ENCODE measurements at regions not wholly inside any gene's neighbourhood (a gene's known extent, or its start where the extent isn't known, plus 50 kb on each side); places are given as distances from the start of the nearest gene placed in this dataset.

- POLR2A ChIA-PET, result no interaction called here
Observed at GRCh38 chr2:34004936-34005335, 405.8 kb upstream of the FAM98A start.

GRCh38 chr2:34003795-34004194 is 404.7 kb upstream of the FAM98A start:
- Histone ChIP-seq H3K9me2 (ENCODE audit: insufficient read depth, low read length) (no peaks in the 10 kb centered on the region), H3K9me3 (ENCODE audit: low read length) (no peaks in the 10 kb centered on the region), H3K36me3 (ENCODE audit: insufficient read depth, low read length) (no peaks in the 10 kb centered on the region), H3K27ac (ENCODE audit: low read depth, low read length, poor library complexity, severe bottlenecking) (no peak overlapping the region), H3K79me2 (ENCODE audit: insufficient read depth, low read depth, low read length) (no peaks in the 10 kb centered on the region), H3K4me1 (ENCODE audit: insufficient read depth, low read length, poor library complexity, severe bottlenecking) (no peaks in the 10 kb centered on the region), H3K4me3 (ENCODE audit: low read depth, low read length, poor library complexity, severe bottlenecking) (no peak overlapping the region), H3K4me2 (ENCODE audit: low read length) (no peak overlapping the region), H2AFZ (ENCODE audit: low read length) (no peak overlapping the region), H4K20me1 (ENCODE audit: insufficient read depth, low read length) (no peaks in the 10 kb centered on the region)
- ChIA-PET POLR2A (interaction anchor here (0.6 kb wide), 1 partner anchor 569 kb away, joined by 3 read pairs; no protein-coding TSS in a partner anchor), CTCF (ENCODE audit: unreplicated experiment) (interaction anchor here (0.6 kb wide), 1 partner anchor 16 kb away, joined by 3 read pairs; no protein-coding TSS in a partner anchor)
- intact Hi-C loops (cut with micrococcal nuclease; ENCODE audit: unreplicated experiment), result no loop called here
- no TSS peak for BruUV-seq (replicated peaks)
- DNase-seq (ENCODE audit: low spot score), result no peak
- no peak for TF ChIP-seq EZH2phosphoT487 (IDR thresholded peaks at IDR 0.05; ENCODE audit: borderline replicate concordance, low read depth, low read length)
- no peak for TF ChIP-seq CTCF (conservative IDR thresholded peaks at IDR 0.05; ENCODE audit: low read length)

More at GRCh38 chr2:34004936-34005335, 405.8 kb upstream of the FAM98A start:
- no peaks in the 10 kb centered on the region for H3K36me3 ChIP-seq (ENCODE audit: insufficient read depth, low read length)
- CTCF ChIA-PET (ENCODE audit: unreplicated experiment), result no interaction called here
- no peaks in the 10 kb centered on the region for H3K4me1 ChIP-seq (ENCODE audit: insufficient read depth, low read length, poor library complexity, severe bottlenecking)
- DNase-seq (ENCODE audit: low spot score), result no peak
- H3K27ac ChIP-seq (ENCODE audit: low read depth, low read length, poor library complexity, severe bottlenecking), result no peak overlapping the region
- TF ChIP-seq EZH2phosphoT487 (IDR thresholded peaks at IDR 0.05; ENCODE audit: borderline replicate concordance, low read depth, low read length) (no peak), CTCF (conservative IDR thresholded peaks at IDR 0.05; ENCODE audit: low read length) (no peak)
- H2AFZ ChIP-seq (ENCODE audit: low read length), result no peak overlapping the region
- H4K20me1 ChIP-seq (ENCODE audit: insufficient read depth, low read length), result no peaks in the 10 kb centered on the region
- no peak overlapping the region for H3K4me2 ChIP-seq (ENCODE audit: low read length)
- no TSS peak for BruUV-seq (replicated peaks)
- no peaks in the 10 kb centered on the region for H3K9me3 ChIP-seq (ENCODE audit: low read length)
- no peaks in the 10 kb centered on the region for H3K9me2 ChIP-seq (ENCODE audit: insufficient read depth, low read length)
- no peak overlapping the region for H3K4me3 ChIP-seq (ENCODE audit: low read depth, low read length, poor library complexity, severe bottlenecking)
- H3K79me2 ChIP-seq (ENCODE audit: insufficient read depth, low read depth, low read length), result no peaks in the 10 kb centered on the region
- intact Hi-C loops (cut with micrococcal nuclease; ENCODE audit: unreplicated experiment), result no loop called here

GRCh38 chr2:34001557-34001956 is 402.5 kb upstream of the FAM98A start:
- CTCF ChIA-PET (ENCODE audit: unreplicated experiment), result no interaction called here
- no peak for DNase-seq (ENCODE audit: low spot score)
- Histone ChIP-seq H3K4me2 (ENCODE audit: low read length) (no peak overlapping the region), H3K4me1 (ENCODE audit: insufficient read depth, low read length, poor library complexity, severe bottlenecking) (no peaks in the 10 kb centered on the region), H3K27ac (ENCODE audit: low read depth, low read length, poor library complexity, severe bottlenecking) (no peak overlapping the region), H3K79me2 (ENCODE audit: insufficient read depth, low read depth, low read length) (no peaks in the 10 kb centered on the region), H2AFZ (ENCODE audit: low read length) (no peak overlapping the region), H3K36me3 (ENCODE audit: insufficient read depth, low read length) (no peaks in the 10 kb centered on the region), H3K4me3 (ENCODE audit: low read depth, low read length, poor library complexity, severe bottlenecking) (no peak overlapping the region), H3K9me3 (ENCODE audit: low read length) (no peaks in the 10 kb centered on the region), H4K20me1 (ENCODE audit: insufficient read depth, low read length) (no peaks in the 10 kb centered on the region), H3K9me2 (ENCODE audit: insufficient read depth, low read length) (no peaks in the 10 kb centered on the region)
- POLR2A ChIA-PET, result no interaction called here
- no TSS peak for BruUV-seq (replicated peaks)
- TF ChIP-seq EZH2phosphoT487 (IDR thresholded peaks at IDR 0.05; ENCODE audit: borderline replicate concordance, low read depth, low read length) (no peak), CTCF (conservative IDR thresholded peaks at IDR 0.05; ENCODE audit: low read length) (no peak)
- intact Hi-C loops (cut with micrococcal nuclease; ENCODE audit: unreplicated experiment), result no loop called here

Data from OCI-LY7 (cell line).